ENCODE measurements at regions not wholly inside any gene's neighbourhood (a gene's known extent, or its start where the extent isn't known, plus 50 kb on each side); places are given as distances from the start of the nearest gene placed in this dataset.
"Not testable (repeated sequence)": the region's sequence is repeated elsewhere in the genome, so short reads cannot be mapped to it uniquely, and the experiment has no call there.

DNA sequence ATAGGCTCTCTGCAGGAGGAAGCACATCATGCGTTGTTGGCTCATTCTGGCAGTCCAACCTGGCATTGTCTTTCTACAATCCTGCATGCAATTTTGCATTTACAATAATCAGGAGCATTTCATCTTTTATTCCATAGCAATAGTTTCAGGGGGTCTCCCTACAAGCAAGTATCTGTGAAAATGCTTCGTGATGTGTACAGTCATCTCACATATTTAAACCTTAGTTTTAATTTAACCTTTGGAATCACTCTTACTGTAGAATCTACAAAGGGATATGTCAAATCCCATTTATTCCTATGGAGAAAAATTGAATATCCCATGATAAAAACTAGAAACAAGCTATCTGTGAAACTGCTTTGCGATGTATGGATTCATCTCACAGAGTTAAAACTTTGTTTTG, 112.0 kb upstream of the WSB1 start:
- no peaks in the 10 kb centered on the region for H3K4me1 ChIP-seq (ENCODE audit: low read depth, poor library complexity, severe bottlenecking)
- H3K36me3 ChIP-seq (ENCODE audit: insufficient read depth): no peaks in the 10 kb centered on the region
- no peaks in the 10 kb centered on the region for H4K20me1 ChIP-seq (ENCODE audit: insufficient read depth)
- H3K4me3 ChIP-seq (IDR thresholded peaks at IDR 0.05; ENCODE audit: insufficient read depth, low read depth, low read length): no peak overlapping the region
- no peak overlapping the region for H3K27ac ChIP-seq
- no peaks in the 10 kb centered on the region for H3K79me2 ChIP-seq (ENCODE audit: insufficient read depth, low read depth)
- no peak overlapping the region for H2AFZ ChIP-seq (ENCODE audit: low read depth)
- H3K4me2 ChIP-seq: no peak overlapping the region
- H3K9ac ChIP-seq: no peak overlapping the region
- no peak for TF ChIP-seq CTCF (conservative IDR thresholded peaks at IDR 0.05; ENCODE audit: low read depth, low read length)
- no peaks in the 10 kb centered on the region for H3K27me3 ChIP-seq (ENCODE audit: insufficient read depth, low read depth)

GRCh38 chr17:27197505-27197904, 96.4 kb upstream of the WSB1 start:
- not testable (repeated sequence) for H3K79me2 ChIP-seq (ENCODE audit: insufficient read depth, low read depth); H3K4me2 ChIP-seq; H3K4me3 ChIP-seq (IDR thresholded peaks at IDR 0.05; ENCODE audit: insufficient read depth, low read depth, low read length); H3K4me1 ChIP-seq (ENCODE audit: low read depth, poor library complexity, severe bottlenecking); H3K27me3 ChIP-seq (ENCODE audit: insufficient read depth, low read depth); H3K27ac ChIP-seq; H4K20me1 ChIP-seq (ENCODE audit: insufficient read depth); H3K9ac ChIP-seq; H2AFZ ChIP-seq (ENCODE audit: low read depth); H3K36me3 ChIP-seq (ENCODE audit: insufficient read depth)

- H3K9ac ChIP-seq: no peak overlapping the region
- no peaks in the 10 kb centered on the region for H4K20me1 ChIP-seq (ENCODE audit: insufficient read depth)
- no peaks in the 10 kb centered on the region for H3K36me3 ChIP-seq (ENCODE audit: insufficient read depth)
- no peaks in the 10 kb centered on the region for H3K4me1 ChIP-seq (ENCODE audit: low read depth, poor library complexity, severe bottlenecking)
- no peak overlapping the region for H3K4me2 ChIP-seq
- no peak overlapping the region for H3K4me3 ChIP-seq (IDR thresholded peaks at IDR 0.05; ENCODE audit: insufficient read depth, low read depth, low read length)
- no peaks in the 10 kb centered on the region for H3K79me2 ChIP-seq (ENCODE audit: insufficient read depth, low read depth)
- H3K27me3 ChIP-seq (ENCODE audit: insufficient read depth, low read depth): no peaks in the 10 kb centered on the region
- no peak for TF ChIP-seq CTCF (conservative IDR thresholded peaks at IDR 0.05; ENCODE audit: low read depth, low read length)
- H3K27ac ChIP-seq: no peak overlapping the region
- H2AFZ ChIP-seq (ENCODE audit: low read depth): no peak overlapping the region
These were observed 94.0 kb upstream of the WSB1 start for GRCh38 chr17:27199948-27200347.

DNA sequence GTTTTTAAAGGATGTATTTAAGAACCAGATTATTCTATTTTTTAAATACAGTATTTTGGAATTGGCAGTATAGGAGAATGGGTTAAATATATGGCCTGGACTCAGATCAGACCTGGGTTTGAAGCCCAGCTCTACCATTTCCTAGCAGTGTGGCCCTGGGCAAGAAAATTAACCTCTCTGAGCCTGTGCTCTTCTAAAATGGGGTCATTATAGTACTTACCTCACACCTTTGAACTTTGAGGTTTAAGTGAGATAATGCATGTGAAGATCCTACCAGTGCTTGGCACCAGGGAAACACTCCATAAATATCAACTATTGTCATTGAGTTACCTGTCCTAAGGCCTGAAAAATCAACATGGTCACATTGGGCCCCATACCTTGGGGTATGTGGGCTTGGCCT, 93.4 kb upstream of the WSB1 start:
- Histone ChIP-seq H4K20me1 (ENCODE audit: insufficient read depth) (no peaks in the 10 kb centered on the region), H3K27me3 (ENCODE audit: insufficient read depth, low read depth) (no peaks in the 10 kb centered on the region), H3K4me1 (ENCODE audit: low read depth, poor library complexity, severe bottlenecking) (no peaks in the 10 kb centered on the region), H3K4me3 (IDR thresholded peaks at IDR 0.05; ENCODE audit: insufficient read depth, low read depth, low read length) (no peak overlapping the region), H3K4me2 (no peak overlapping the region), H3K9ac (no peak overlapping the region), H2AFZ (ENCODE audit: low read depth) (no peak overlapping the region), H3K36me3 (ENCODE audit: insufficient read depth) (no peaks in the 10 kb centered on the region), H3K27ac (no peak overlapping the region), H3K79me2 (ENCODE audit: insufficient read depth, low read depth) (no peaks in the 10 kb centered on the region)
- TF ChIP-seq CTCF (conservative IDR thresholded peaks at IDR 0.05; ENCODE audit: low read depth, low read length): no peak

- Histone ChIP-seq H3K79me2 (ENCODE audit: insufficient read depth, low read depth) (no peaks in the 10 kb centered on the region), H3K27ac (no peak overlapping the region), H2AFZ (ENCODE audit: low read depth) (no peak overlapping the region), H3K4me1 (ENCODE audit: low read depth, poor library complexity, severe bottlenecking) (no peaks in the 10 kb centered on the region), H4K20me1 (ENCODE audit: insufficient read depth) (no peaks in the 10 kb centered on the region), H3K27me3 (ENCODE audit: insufficient read depth, low read depth) (no peaks in the 10 kb centered on the region), H3K9ac (no peak overlapping the region), H3K4me3 (IDR thresholded peaks at IDR 0.05; ENCODE audit: insufficient read depth, low read depth, low read length) (no peak overlapping the region), H3K36me3 (ENCODE audit: insufficient read depth) (no peaks in the 10 kb centered on the region), H3K4me2 (no peak overlapping the region)
- no peak for TF ChIP-seq CTCF (conservative IDR thresholded peaks at IDR 0.05; ENCODE audit: low read depth, low read length)
These were observed 90.7 kb upstream of the WSB1 start for GRCh38 chr17:27203241-27203640.
